Endothelial cell of umbilical vein (primary cell): ENCODE measurements at regions not wholly inside any gene's neighbourhood (a gene's known extent, or its start where the extent isn't known, plus 50 kb on each side); places are given as distances from the start of the nearest gene placed in this dataset.

Source experiments
- BruUV-seq: library from RNA; stranded (reverse); fragments of 400-500 nt; replicated peaks from 2 replicates; lab custom pipeline; 2021; lab: Mats Ljungman, UMichigan
- CTCF ChIA-PET: fragments of 300-600, 350-600 bp; sonication (Branson Sonifier 250); formaldehyde crosslinking; loops from one replicate; lab custom pipeline; 2021; ENCODE audit warnings: antibody characterized with exemption, inconsistent platforms; lab: Charles Lee
- POLR2A ChIA-PET: fragments of 300-600, 350-600 bp; sonication (Branson Sonifier 250); formaldehyde crosslinking; loops from one replicate; lab custom pipeline; 2021; ENCODE audit warnings: antibody characterized with exemption, inconsistent platforms; lab: Charles Lee
- DNase-seq: peaks from one replicate; pipeline ENCODE4 v3.0.0-alpha.2; 2011; ENCODE audit warnings: low read depth, low spot score
- FAIRE-seq: peaks from 2 replicates; lab custom pipeline; 2011; peaks lifted over from hg19 to GRCh38; lab: Jason Lieb, UNC
- H2AFZ ChIP-seq: 2 replicates; pipeline ENCODE4 v1.6.0; 2012; ENCODE audit warnings: low read depth, low read length, control low read depth, inconsistent platforms
- H3K27ac ChIP-seq: 2 replicates; pipeline ENCODE4 v1.5.1; 2011; ENCODE audit warnings: low read depth, mild to moderate bottlenecking, control low read depth, low read length, moderate library complexity; ENCODE audit not compliant: insufficient read depth
- H3K27me3 ChIP-seq, 2 experiments: 2 replicates each; pipeline versions ENCODE4 v1.6.0 to v1.6.1; 2011; ENCODE audit warnings: low read length in 2 of 2, mixed read lengths in 1 of 2; ENCODE audit not compliant: control insufficient read depth in 2 of 2, insufficient read depth in 2 of 2
- H3K36me3 ChIP-seq, 2 experiments: 2 replicates in 1 of 2; 3 replicates in 1 of 2; pipeline ENCODE4 v1.5.1; 2011; ENCODE audit warnings: low read length in 2 of 2, mild to moderate bottlenecking in 1 of 2, moderate library complexity in 1 of 2; ENCODE audit not compliant: control insufficient read depth in 2 of 2, insufficient read depth in 2 of 2; ENCODE audit errors: extremely low read depth in 1 of 2
- H3K4me1 ChIP-seq: 3 replicates; pipeline ENCODE4 v1.5.1; 2011; ENCODE audit warnings: mild to moderate bottlenecking, low read length; ENCODE audit not compliant: control insufficient read depth, insufficient read depth; ENCODE audit errors: extremely low read depth
- H3K4me2 ChIP-seq: 2 replicates; pipeline ENCODE4 v1.6.1; 2011; ENCODE audit warnings: low read length, control low read depth, mixed read lengths; ENCODE audit not compliant: insufficient read depth
- H3K4me3 ChIP-seq, 3 experiments: fragments of 200-600 bp in 1 of 3; sonication (generic), shearing (Covaris generic) in 1 of 3; replicated peaks in 1 of 3; 2 replicates each; pipeline ENCODE4 v1.5.1; 2011 to 2016; ENCODE audit warnings: control low read depth in 3 of 3, low read length in 3 of 3, mild to moderate bottlenecking in 2 of 3, inconsistent platforms in 1 of 3, low read depth in 1 of 3, moderate library complexity in 1 of 3; ENCODE audit not compliant: insufficient read depth in 1 of 3
- H3K79me2 ChIP-seq: 2 replicates; pipeline ENCODE4 v1.6.0; 2012; ENCODE audit warnings: low read length, inconsistent platforms; ENCODE audit not compliant: control insufficient read depth, insufficient read depth
- H3K9ac ChIP-seq: replicated peaks from 2 replicates; pipeline ENCODE3; 2011; ENCODE audit warnings: low read length, control low read depth; ENCODE audit not compliant: insufficient read depth; ENCODE audit errors: extremely low read depth
- H3K9me1 ChIP-seq: replicated peaks from 3 replicates; pipeline ENCODE4 v1.6.0; 2011; ENCODE audit warnings: mild to moderate bottlenecking, low read length; ENCODE audit not compliant: control insufficient read depth, insufficient read depth; ENCODE audit errors: extremely low read depth
- H3K9me3 ChIP-seq: replicated peaks from 2 replicates; pipeline ENCODE4 v1.5.1; 2012; ENCODE audit warnings: low read length, inconsistent platforms; ENCODE audit not compliant: control insufficient read depth, insufficient read depth
- H4K20me1 ChIP-seq: replicated peaks from 2 replicates; pipeline ENCODE3; 2011; ENCODE audit warnings: mild to moderate bottlenecking, low read length; ENCODE audit not compliant: control insufficient read depth, insufficient read depth; ENCODE audit errors: extremely low read depth
- CTCF ChIP-seq, 2 donors: IDR thresholded peaks; 1 replicate in 1 of 2; 2 replicates in 1 of 2; pipeline ENCODE4 v1.5.1; 2011; ENCODE audit warnings: low read length in 2 of 2, mild to moderate bottlenecking in 2 of 2, moderate library complexity in 2 of 2, control low read depth in 1 of 2, inconsistent platforms in 1 of 2, low read depth in 1 of 2; ENCODE audit not compliant: insufficient read depth in 1 of 2; ENCODE audit errors: extremely low read depth in 1 of 2
- EZH2 ChIP-seq: IDR thresholded peaks from 2 replicates; pipeline ENCODE4 v1.6.1; 2012; ENCODE audit warnings: borderline replicate concordance, low read depth, mild to moderate bottlenecking, moderate library complexity, low read length, inconsistent platforms; ENCODE audit not compliant: severe bottlenecking
- FOS ChIP-seq: IDR thresholded peaks from 2 replicates; pipeline ENCODE4 v1.6.1; 2011; ENCODE audit warnings: mild to moderate bottlenecking, low read length, moderate library complexity, borderline replicate concordance; ENCODE audit not compliant: insufficient read depth
- GATA2 ChIP-seq: IDR thresholded peaks from 2 replicates; pipeline ENCODE4 v1.7.0; 2011; ENCODE audit warnings: low read depth, mild to moderate bottlenecking, moderate library complexity, mixed read lengths, low read length; ENCODE audit not compliant: insufficient read length, insufficient read depth
- JUN ChIP-seq: IDR thresholded peaks from 2 replicates; pipeline ENCODE4 v1.6.1; 2011; ENCODE audit warnings: borderline replicate concordance, low read depth; ENCODE audit not compliant: insufficient read length, insufficient read depth
- MAX ChIP-seq: IDR thresholded peaks from 2 replicates; pipeline ENCODE4 v1.6.1; 2011; ENCODE audit not compliant: insufficient read depth, insufficient read length
- MYC ChIP-seq: IDR thresholded peaks from one replicate; pipeline ENCODE4 v1.6.1; 2011; ENCODE audit warnings: mild to moderate bottlenecking, low read depth, low read length
- POLR2A ChIP-seq: IDR thresholded peaks from 2 replicates; pipeline ENCODE4 v1.6.1; 2012; ENCODE audit warnings: low read depth, mild to moderate bottlenecking, control low read depth, low read length
- POLR2AphosphoS5 ChIP-seq: IDR thresholded peaks from 2 replicates; pipeline ENCODE4 v1.6.1; 2012; ENCODE audit warnings: low read depth, mild to moderate bottlenecking, control low read depth, low read length, moderate library complexity; ENCODE audit not compliant: insufficient read depth
- dilution Hi-C: fragments of 300-500 bp; cut with MboI; formaldehyde crosslinking; loops from one replicate; pipeline ENCODE4 v1.15.0; 2019; ENCODE audit warnings: low sequenced_read_pairs; ENCODE audit not compliant: extremely low pct_ligation_motif_present
- intact Hi-C: fragments of 100-400 bp; cut with micrococcal nuclease; formaldehyde crosslinking; loops from one replicate; pipeline ENCODE4 v1.10.0; 2022

GRCh38 chr13:20291675-20292074 lies 59.6 kb upstream of the GJB6 start:
- H3K4me2 ChIP-seq = no peak overlapping the region
- H3K4me3 ChIP-seq = no peak overlapping the region
- H3K27me3 ChIP-seq = no peaks in the 10 kb centered on the region
- H3K9ac ChIP-seq = no peak overlapping the region
- H3K9me3 ChIP-seq = no peaks in the 10 kb centered on the region
- ChIA-PET CTCF (interaction anchor here (1.2 kb wide), 1 partner anchor 9 kb away, joined by 3 read pairs; no protein-coding TSS in a partner anchor), POLR2A (no interaction called here)
- BruUV-seq = no TSS peak
- no peaks in the 10 kb centered on the region for H3K79me2 ChIP-seq
- dilution Hi-C loops (no loop called here), intact Hi-C loops (no loop called here)
- H3K27ac ChIP-seq = no peak overlapping the region
- no peak overlapping the region for H2AFZ ChIP-seq
- H3K9me1 ChIP-seq = no peaks in the 10 kb centered on the region
- no peak for DNase-seq
- no peaks in the 10 kb centered on the region for H4K20me1 ChIP-seq
- TF ChIP-seq POLR2A (no peak), GATA2 (no peak), FOS (no peak), EZH2 (no peak), MAX (no peak), JUN (no peak), CTCF (IDR thresholded peaks at IDR 0.05; ENCODE audit: extremely low read depth in 1 of 2, insufficient read depth in 1 of 2, low read depth in 1 of 2, low read length in 2 of 2) (no peak), POLR2AphosphoS5 (no peak), MYC (no peak)
- no peak for FAIRE-seq
- H3K36me3 ChIP-seq = no peaks in the 10 kb centered on the region
- H3K4me1 ChIP-seq = no peaks in the 10 kb centered on the region
